ENCODE measurements at regions not wholly inside any gene's neighbourhood (a gene's known extent, or its start where the extent isn't known, plus 50 kb on each side); places are given as distances from the start of the nearest gene placed in this dataset.

DNA sequence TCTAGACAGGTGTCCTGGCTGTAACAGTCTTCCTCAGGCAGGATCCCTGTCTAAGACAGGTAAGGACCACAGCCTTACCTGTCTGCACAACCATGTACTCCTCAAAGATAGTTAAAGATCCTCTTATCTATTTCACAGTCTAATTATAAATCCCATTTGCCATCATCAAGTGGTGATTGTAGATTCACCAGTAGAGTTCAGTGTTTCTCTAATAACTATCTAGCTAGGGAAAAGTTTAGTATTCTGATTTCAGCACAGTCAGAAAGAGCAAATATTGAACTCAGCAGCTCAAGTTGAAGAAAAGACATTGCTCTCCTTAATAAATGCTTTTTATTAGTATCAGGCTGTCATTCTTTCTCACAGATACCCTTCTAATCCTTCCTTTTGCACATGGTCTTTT is 1305.5 kb upstream of the NXPH2 start:
- Histone ChIP-seq H3K23me2 (ENCODE audit: insufficient read length, low read depth, low read length, poor library complexity, severe bottlenecking) (no peaks in the 10 kb centered on the region), H3K27ac (ENCODE audit: insufficient read length, low read depth, low read length) (no peak overlapping the region), H2BK5ac (ENCODE audit: insufficient read length, low read length) (no peak overlapping the region), H3K56ac (ENCODE audit: insufficient read length, low read depth, low read length) (no peak overlapping the region), H3K9ac (ENCODE audit: extremely low read depth, insufficient read length, low read length) (no peak overlapping the region), H3K9me3 (ENCODE audit: control insufficient read depth, low read depth, low read length) (no peaks in the 10 kb centered on the region), H4K20me1 (ENCODE audit: control insufficient read depth, insufficient read depth, insufficient read length) (no peaks in the 10 kb centered on the region), H3K79me1 (ENCODE audit: insufficient read depth, low read depth, low read length, poor library complexity, severe bottlenecking) (no peaks in the 10 kb centered on the region), H2AFZ (ENCODE audit: low read length) (no peak overlapping the region), H3K4ac (ENCODE audit: low read depth, low read length) (no peak overlapping the region), H3K4me2 (ENCODE audit: insufficient read depth, insufficient read length, low read length) (no peak overlapping the region), H3K23ac (ENCODE audit: insufficient read length, low read depth, low read length) (no peak overlapping the region), H2BK120ac (ENCODE audit: low read depth, low read length, poor library complexity, severe bottlenecking) (no peak overlapping the region), H4K8ac (replicated peaks; ENCODE audit: insufficient read length, low read depth, low read length) (no peak overlapping the region), H3K14ac (ENCODE audit: insufficient read depth, low read length) (no peak overlapping the region), H2AK5ac (ENCODE audit: insufficient read length, low read length) (no peak overlapping the region), H2BK20ac (ENCODE audit: low read depth, low read length, poor library complexity, severe bottlenecking) (no peak overlapping the region), H3K27me3 (ENCODE audit: insufficient read depth, low read length) (no peaks in the 10 kb centered on the region), H4K91ac (ENCODE audit: insufficient read length, low read depth, low read length) (no peak overlapping the region), H2BK15ac (ENCODE audit: low read depth, low read length) (no peak overlapping the region), H3K4me1 (ENCODE audit: insufficient read depth, low read length) (no peaks in the 10 kb centered on the region), H3K79me2 (ENCODE audit: insufficient read depth, low read length) (no peaks in the 10 kb centered on the region), H2BK12ac (ENCODE audit: insufficient read length, low read depth, low read length) (no peak overlapping the region), H3T11ph (ENCODE audit: low read length) (no peak overlapping the region), H3K18ac (ENCODE audit: insufficient read length, low read depth, low read length) (no peak overlapping the region), H4K5ac (ENCODE audit: insufficient read length, low read depth, low read length) (no peak overlapping the region)
- H3K9me3 Mint-ChIP-seq, result no peaks in the 10 kb centered on the region
- H3K4me1 Mint-ChIP-seq, result no peaks in the 10 kb centered on the region
- no peak overlapping the region for H3K4me3 Mint-ChIP-seq
- no peaks in the 10 kb centered on the region for H3K36me3 Mint-ChIP-seq (ENCODE audit: insufficient read depth in 1 of 3, low read depth in 3 of 3)
- no peaks in the 10 kb centered on the region for H3K27me3 Mint-ChIP-seq (ENCODE audit: low read depth)
- DNase-seq, result no peak
- no peak overlapping the region for H3K27ac Mint-ChIP-seq
- TF ChIP-seq, protein P1, sequence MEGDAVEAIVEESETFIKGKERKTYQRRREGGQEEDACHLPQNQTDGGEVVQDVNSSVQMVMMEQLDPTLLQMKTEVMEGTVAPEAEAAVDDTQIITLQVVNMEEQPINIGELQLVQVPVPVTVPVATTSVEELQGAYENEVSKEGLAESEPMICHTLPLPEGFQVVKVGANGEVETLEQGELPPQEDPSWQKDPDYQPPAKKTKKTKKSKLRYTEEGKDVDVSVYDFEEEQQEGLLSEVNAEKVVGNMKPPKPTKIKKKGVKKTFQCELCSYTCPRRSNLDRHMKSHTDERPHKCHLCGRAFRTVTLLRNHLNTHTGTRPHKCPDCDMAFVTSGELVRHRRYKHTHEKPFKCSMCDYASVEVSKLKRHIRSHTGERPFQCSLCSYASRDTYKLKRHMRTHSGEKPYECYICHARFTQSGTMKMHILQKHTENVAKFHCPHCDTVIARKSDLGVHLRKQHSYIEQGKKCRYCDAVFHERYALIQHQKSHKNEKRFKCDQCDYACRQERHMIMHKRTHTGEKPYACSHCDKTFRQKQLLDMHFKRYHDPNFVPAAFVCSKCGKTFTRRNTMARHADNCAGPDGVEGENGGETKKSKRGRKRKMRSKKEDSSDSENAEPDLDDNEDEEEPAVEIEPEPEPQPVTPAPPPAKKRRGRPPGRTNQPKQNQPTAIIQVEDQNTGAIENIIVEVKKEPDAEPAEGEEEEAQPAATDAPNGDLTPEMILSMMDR (conservative IDR thresholded peaks at IDR 0.05), result no peak
